ENCODE measurements at regions not wholly inside any gene's neighbourhood (a gene's known extent, or its start where the extent isn't known, plus 50 kb on each side); places are given as distances from the start of the nearest gene placed in this dataset.

GRCh38 chr6:66340736-66341135 is 633.7 kb upstream of the EYS start:
- Histone ChIP-seq H3K4me3 (no peak overlapping the region), H2AFZ (no peak overlapping the region), H4K20me1 (ENCODE audit: insufficient read depth) (no peaks in the 10 kb centered on the region), H3K9me3 (ENCODE audit: insufficient read depth, low read depth) (no peaks in the 10 kb centered on the region), H3K36me3 (ENCODE audit: low read depth) (no peaks in the 10 kb centered on the region), H3K27ac (no peak overlapping the region), H3K4me1 (replicated peaks; ENCODE audit: insufficient read depth) (no peaks in the 10 kb centered on the region), H3K27me3 (ENCODE audit: insufficient read depth, low read depth) (no peaks in the 10 kb centered on the region), H3F3A (ENCODE audit: insufficient read depth, low read depth) (no peaks in the 10 kb centered on the region), H3K4me2 (no peak overlapping the region), H3K79me2 (ENCODE audit: low read depth) (no peaks in the 10 kb centered on the region), H3K9me2 (ENCODE audit: insufficient read depth) (no peaks in the 10 kb centered on the region)
- intact Hi-C loops (cut with micrococcal nuclease; ENCODE audit: unreplicated experiment), result no loop called here
- TF ChIP-seq EZH2 (IDR thresholded peaks at IDR 0.05; ENCODE audit: low read depth) (no peak), CTCF (conservative IDR thresholded peaks at IDR 0.05) (no peak)
- ChIA-PET CTCF (no interaction called here), POLR2A (ENCODE audit: unreplicated experiment) (no interaction called here)
- DNase-seq, result no peak
- BruUV-seq (replicated peaks), result no TSS peak

DNA sequence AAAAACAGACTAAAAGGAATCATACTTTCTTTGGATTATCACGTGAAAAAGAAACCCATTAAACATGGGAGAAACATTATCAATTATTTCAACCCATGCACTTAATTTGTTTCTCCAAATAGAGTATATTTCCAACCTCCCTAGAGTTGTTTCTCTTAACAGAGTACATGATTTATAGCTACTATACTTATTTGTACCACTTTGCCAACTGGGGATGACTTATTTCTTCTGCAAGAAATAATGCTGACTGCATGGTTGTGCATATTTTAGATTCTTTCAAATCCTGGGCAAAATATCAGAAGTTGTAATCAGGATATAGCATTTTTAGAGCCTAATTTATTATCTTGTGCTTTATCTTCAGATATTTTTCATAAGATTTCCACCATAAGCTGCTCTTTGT is 629.1 kb upstream of the EYS start:
- no peak for DNase-seq
- no peaks in the 10 kb centered on the region for H3K79me2 ChIP-seq (ENCODE audit: low read depth)
- no peaks in the 10 kb centered on the region for H3K9me2 ChIP-seq (ENCODE audit: insufficient read depth)
- TF ChIP-seq EZH2 (IDR thresholded peaks at IDR 0.05; ENCODE audit: low read depth), result no peak
- no peak for TF ChIP-seq CTCF (conservative IDR thresholded peaks at IDR 0.05)
- H3K4me3 ChIP-seq, result no peak overlapping the region
- no peaks in the 10 kb centered on the region for H3K9me3 ChIP-seq (ENCODE audit: insufficient read depth, low read depth)
- BruUV-seq (replicated peaks), result no TSS peak
- H3K27ac ChIP-seq, result no peak overlapping the region
- no peaks in the 10 kb centered on the region for H3K27me3 ChIP-seq (ENCODE audit: insufficient read depth, low read depth)
- no peak overlapping the region for H3K4me2 ChIP-seq
- ChIA-PET POLR2A (ENCODE audit: unreplicated experiment) (no interaction called here), CTCF (no interaction called here)
- no peaks in the 10 kb centered on the region for H3K36me3 ChIP-seq (ENCODE audit: low read depth)
- H3F3A ChIP-seq (ENCODE audit: insufficient read depth, low read depth), result no peaks in the 10 kb centered on the region
- H2AFZ ChIP-seq, result no peak overlapping the region
- no peaks in the 10 kb centered on the region for H4K20me1 ChIP-seq (ENCODE audit: insufficient read depth)
- intact Hi-C loops (cut with micrococcal nuclease; ENCODE audit: unreplicated experiment), result no loop called here
- no peaks in the 10 kb centered on the region for H3K4me1 ChIP-seq (replicated peaks; ENCODE audit: insufficient read depth)

- H3K9me2 ChIP-seq (ENCODE audit: insufficient read depth), result no peaks in the 10 kb centered on the region
- no peaks in the 10 kb centered on the region for H3K36me3 ChIP-seq (ENCODE audit: low read depth)
- no peaks in the 10 kb centered on the region for H3K4me1 ChIP-seq (replicated peaks; ENCODE audit: insufficient read depth)
- intact Hi-C loops (cut with micrococcal nuclease; ENCODE audit: unreplicated experiment), result no loop called here
- no peak overlapping the region for H3K4me2 ChIP-seq
- H4K20me1 ChIP-seq (ENCODE audit: insufficient read depth), result no peaks in the 10 kb centered on the region
- BruUV-seq (replicated peaks), result no TSS peak
- no peaks in the 10 kb centered on the region for H3K27me3 ChIP-seq (ENCODE audit: insufficient read depth, low read depth)
- H3K79me2 ChIP-seq (ENCODE audit: low read depth), result no peaks in the 10 kb centered on the region
- H3K9me3 ChIP-seq (ENCODE audit: insufficient read depth, low read depth), result no peaks in the 10 kb centered on the region
- ChIA-PET POLR2A (ENCODE audit: unreplicated experiment) (no interaction called here), CTCF (no interaction called here)
- no peak overlapping the region for H3K4me3 ChIP-seq
- H2AFZ ChIP-seq, result no peak overlapping the region
- H3K27ac ChIP-seq, result no peak overlapping the region
- no peak for DNase-seq
- no peaks in the 10 kb centered on the region for H3F3A ChIP-seq (ENCODE audit: insufficient read depth, low read depth)
- TF ChIP-seq CTCF (conservative IDR thresholded peaks at IDR 0.05) (no peak), EZH2 (IDR thresholded peaks at IDR 0.05; ENCODE audit: low read depth) (no peak)
Observed at GRCh38 chr6:66328200-66328599, 621.2 kb upstream of the EYS start.

All from PC-9 (cell line).